ENCODE measurements at regions not wholly inside any gene's neighbourhood (a gene's known extent, or its start where the extent isn't known, plus 50 kb on each side); places are given as distances from the start of the nearest gene placed in this dataset.

DNA sequence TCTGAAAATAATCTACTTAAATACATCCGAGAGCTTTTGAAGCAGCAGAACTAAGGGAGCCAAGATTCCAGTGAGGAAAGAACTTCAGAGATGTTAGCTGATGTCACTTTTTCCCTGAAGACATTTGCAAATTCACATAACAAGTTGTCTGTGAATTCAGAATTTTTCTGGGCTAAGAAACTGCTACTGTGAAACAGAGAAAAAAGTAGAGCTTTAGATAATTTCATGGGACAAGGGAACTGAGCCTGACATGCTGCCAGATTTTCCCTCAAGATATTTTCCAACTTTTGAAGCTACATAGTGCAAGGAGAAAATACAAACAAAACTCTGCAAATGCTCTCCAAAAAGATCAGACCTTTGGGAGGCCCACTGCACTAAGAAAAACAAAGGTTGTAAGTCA lies 484.2 kb downstream of the ANKRD7 start:
- TF ChIP-seq, protein P1, sequence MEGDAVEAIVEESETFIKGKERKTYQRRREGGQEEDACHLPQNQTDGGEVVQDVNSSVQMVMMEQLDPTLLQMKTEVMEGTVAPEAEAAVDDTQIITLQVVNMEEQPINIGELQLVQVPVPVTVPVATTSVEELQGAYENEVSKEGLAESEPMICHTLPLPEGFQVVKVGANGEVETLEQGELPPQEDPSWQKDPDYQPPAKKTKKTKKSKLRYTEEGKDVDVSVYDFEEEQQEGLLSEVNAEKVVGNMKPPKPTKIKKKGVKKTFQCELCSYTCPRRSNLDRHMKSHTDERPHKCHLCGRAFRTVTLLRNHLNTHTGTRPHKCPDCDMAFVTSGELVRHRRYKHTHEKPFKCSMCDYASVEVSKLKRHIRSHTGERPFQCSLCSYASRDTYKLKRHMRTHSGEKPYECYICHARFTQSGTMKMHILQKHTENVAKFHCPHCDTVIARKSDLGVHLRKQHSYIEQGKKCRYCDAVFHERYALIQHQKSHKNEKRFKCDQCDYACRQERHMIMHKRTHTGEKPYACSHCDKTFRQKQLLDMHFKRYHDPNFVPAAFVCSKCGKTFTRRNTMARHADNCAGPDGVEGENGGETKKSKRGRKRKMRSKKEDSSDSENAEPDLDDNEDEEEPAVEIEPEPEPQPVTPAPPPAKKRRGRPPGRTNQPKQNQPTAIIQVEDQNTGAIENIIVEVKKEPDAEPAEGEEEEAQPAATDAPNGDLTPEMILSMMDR (IDR thresholded peaks at IDR 0.05; ENCODE audit: insufficient read depth, low read depth, low read length), result no peak
- TF ChIP-seq EZH2 (IDR thresholded peaks at IDR 0.05; ENCODE audit: insufficient read depth, low read length), result no peak

Measured in astrocyte (in vitro differentiated cells and primary cell).